T47D (cell line): ENCODE measurements at regions not wholly inside any gene's neighbourhood (a gene's known extent, or its start where the extent isn't known, plus 50 kb on each side); places are given as distances from the start of the nearest gene placed in this dataset.
"Not testable (repeated sequence)": the region's sequence is repeated elsewhere in the genome, so short reads cannot be mapped to it uniquely, and the experiment has no call there.

Source experiments
- DNase-seq, 2 experiments: peaks; one replicate each; pipeline versions ENCODE4 v3.0.0 to v3.0.0-alpha.2; 2011 to 2012; ENCODE audit warnings: low read depth in 1 of 2, low spot score in 1 of 2
- JUND ChIP-seq: IDR thresholded peaks from 2 replicates; pipeline ENCODE4 v1.6.1; 2012; ENCODE audit warnings: low read depth
- in situ Hi-C: cut with HindIII; loops from 2 replicates; pipeline ENCODE4 v1.10.0; 2016; ENCODE audit warnings: low sequenced_read_pairs, low pct_unique_long_range_greater_than_20kb

DNA sequence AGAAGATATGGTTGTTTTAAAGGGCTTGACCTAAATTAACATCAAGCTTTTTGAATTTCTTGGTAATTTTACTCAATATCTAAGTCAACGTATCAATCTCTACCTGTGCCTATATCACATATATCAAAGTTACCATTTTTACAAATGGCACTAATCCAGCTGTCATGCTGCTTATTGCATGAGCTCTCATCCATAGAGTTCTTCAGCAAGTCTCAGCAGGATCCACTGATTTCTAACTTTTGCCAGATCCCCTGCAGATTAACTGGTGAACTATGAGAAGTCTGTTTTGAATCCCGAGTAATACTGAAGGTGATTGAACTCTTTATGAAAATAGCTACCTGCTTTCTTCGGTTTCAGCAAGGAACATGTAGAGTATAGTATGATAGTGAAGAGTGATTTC, 1239.8 kb upstream of the ACO1 start:
- no peak for DNase-seq
- TF ChIP-seq JUND: no peak
- in situ Hi-C loops: no loop called here

- no peak for DNase-seq
- in situ Hi-C loops: no loop called here
- TF ChIP-seq JUND: no peak
Observed at GRCh38 chr9:31146485-31147166, 1237.8 kb upstream of the ACO1 start.

GRCh38 chr9:31153250-31153840, 1231.1 kb upstream of the ACO1 start:
- in situ Hi-C loops: no loop called here
- DNase-seq: no peak
- TF ChIP-seq JUND: no peak

DNA sequence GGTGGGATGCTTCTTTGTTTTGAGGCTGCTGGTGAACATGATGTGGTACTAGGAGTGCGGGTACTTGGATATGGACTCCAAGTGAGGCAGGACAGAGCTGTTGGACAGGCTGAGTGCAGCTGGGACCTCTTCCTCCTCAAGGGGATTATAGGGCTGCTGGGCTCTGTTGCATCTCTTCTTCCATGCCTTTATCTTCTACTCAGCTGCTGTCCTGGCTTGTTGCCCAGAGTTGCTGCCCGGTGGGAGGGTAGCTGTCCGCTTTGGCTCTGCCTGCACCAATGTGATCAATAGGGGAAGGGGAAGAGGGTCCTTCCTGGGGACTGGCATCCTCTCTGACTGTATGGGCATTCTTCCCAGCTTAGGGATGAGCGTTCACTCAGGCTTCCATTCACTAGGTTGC, 1217.9 kb upstream of the ACO1 start:
- TF ChIP-seq JUND: no peak
- no peak for DNase-seq
- in situ Hi-C loops: no loop called here

DNA sequence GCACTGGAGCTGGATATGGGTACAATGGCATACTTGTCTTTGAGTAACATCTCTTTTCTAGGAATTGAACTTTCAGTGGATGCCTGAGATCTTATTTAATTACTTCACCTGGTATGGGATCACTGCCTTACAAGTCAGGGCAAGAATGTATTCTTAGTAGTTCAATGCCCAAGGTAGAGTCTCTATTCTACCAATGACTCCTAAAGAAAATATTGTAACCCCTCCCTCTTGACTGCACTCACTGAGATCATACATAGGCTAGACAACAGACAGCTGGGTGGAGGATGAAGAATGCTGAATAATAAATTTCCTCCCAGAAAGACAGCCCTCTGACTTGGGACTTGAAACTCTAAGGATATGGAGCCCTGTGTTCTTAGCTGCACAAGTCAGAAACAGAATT, 1216.3 kb upstream of the ACO1 start:
- no peak for DNase-seq
- in situ Hi-C loops: no loop called here
- TF ChIP-seq JUND: no peak

GRCh38 chr9:31174681-31175080, 1209.8 kb upstream of the ACO1 start:
- no peak for DNase-seq
- in situ Hi-C loops: no loop called here

GRCh38 chr9:31183866-31184265, 1200.6 kb upstream of the ACO1 start:
- TF ChIP-seq JUND: no peak
- in situ Hi-C loops: no loop called here
- DNase-seq: no peak

More at GRCh38 chr9:31174681-31175080, 1209.8 kb upstream of the ACO1 start:
- TF ChIP-seq JUND: no peak

GRCh38 chr9:31185831-31186230, 1198.6 kb upstream of the ACO1 start:
- DNase-seq: no peak
- in situ Hi-C loops: no loop called here
- no peak for TF ChIP-seq JUND

- no peak for TF ChIP-seq JUND
- in situ Hi-C loops: no loop called here
Observed at GRCh38 chr9:31188496-31188895, 1195.9 kb upstream of the ACO1 start.

DNA sequence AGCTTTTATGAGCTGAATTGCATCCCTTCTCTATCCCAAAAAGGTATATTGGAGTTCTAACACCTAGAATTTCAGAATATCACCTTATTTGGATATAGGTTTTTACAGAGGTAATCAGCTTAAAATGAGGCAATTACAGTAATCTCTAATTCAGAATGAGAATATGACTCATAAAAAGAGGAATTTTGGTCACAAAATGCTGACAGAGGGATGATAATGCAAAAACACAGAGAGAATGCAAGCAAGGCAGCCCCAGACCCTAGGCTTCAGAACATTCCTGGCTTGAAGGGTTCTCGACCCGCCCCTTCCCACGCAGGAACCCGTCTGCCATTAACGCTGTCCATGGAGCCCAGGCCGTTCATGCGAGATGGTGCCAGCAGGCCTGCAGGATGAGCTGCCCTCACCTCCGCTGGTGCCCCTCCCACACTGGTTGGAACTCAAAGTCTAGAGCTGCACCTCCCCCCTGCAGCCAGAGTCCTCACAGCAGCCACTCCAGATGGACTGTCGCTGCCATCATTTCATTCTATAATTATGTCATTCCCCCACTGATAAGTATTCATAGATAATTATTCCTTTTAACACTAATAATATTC, 1173.4 kb upstream of the ACO1 start:
- in situ Hi-C loops: no loop called here
- no peak for DNase-seq
- no peak for TF ChIP-seq JUND

More at GRCh38 chr9:31188496-31188895, 1195.9 kb upstream of the ACO1 start:
- DNase-seq: no peak

DNA sequence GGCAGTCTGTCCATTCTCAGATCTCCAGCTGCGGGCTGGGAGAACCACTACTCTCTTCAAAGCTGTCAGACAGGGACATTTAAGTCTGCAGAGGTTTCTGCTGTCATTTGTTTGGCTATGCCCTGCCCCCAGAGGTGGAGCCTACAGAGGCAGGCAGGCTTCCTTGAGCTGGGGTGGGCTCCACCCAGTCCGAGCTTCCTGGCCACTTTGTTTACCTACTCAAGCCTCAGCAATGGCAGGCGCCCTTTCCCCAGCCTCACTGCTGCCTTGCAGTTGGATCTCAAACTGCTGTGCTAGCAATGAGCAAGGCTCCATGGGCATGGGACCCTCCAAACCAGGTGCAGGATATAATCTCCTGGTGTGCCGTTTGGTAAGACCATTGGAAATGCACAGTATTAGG, 1154.5 kb upstream of the ACO1 start:
- in situ Hi-C loops, DNase-seq: not testable (repeated sequence)

DNA sequence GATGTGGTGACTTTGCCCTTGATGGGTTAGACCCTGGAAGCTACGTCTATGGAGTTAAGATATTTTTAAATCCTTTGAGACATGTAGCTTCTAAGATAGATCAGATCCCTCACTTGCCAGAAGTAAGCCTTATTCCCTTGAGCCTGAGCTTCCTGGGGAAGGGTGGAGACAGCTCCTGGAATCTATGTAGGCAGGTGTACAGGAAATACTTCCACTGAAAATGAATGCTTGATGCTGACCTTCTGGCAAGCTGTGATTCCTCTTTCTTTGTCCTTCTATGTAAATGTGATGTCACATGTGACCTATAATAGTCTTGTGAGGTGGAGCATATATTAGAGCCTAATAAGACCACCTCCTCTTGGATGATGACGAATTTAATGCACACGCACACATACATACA, 1152.0 kb upstream of the ACO1 start:
- in situ Hi-C loops: no loop called here
- TF ChIP-seq JUND: no peak
- no peak for DNase-seq

DNA sequence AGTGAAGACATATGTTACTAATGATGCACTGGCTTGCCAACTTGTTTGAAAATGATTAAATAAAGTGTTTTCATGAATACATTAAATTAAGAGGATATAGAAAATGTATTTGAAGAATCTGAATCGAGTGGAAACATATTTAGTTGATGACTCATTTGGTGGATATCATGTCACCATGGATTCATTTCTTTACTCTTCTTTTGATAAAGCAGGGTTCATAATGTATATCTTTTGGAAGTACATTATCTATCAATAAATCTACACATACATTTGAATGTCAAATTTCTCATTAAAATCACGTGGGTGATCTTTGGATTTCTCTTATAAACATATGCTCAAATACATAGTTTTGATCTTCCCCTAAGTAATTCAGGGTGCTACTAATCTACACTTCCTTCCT, 1148.1 kb upstream of the ACO1 start:
- in situ Hi-C loops: no loop called here
- TF ChIP-seq JUND: no peak
- no peak for DNase-seq
